ENCODE measurements at regions not wholly inside any gene's neighbourhood (a gene's known extent, or its start where the extent isn't known, plus 50 kb on each side); places are given as distances from the start of the nearest gene placed in this dataset.

GRCh38 chr1:59243550-59243949 lies 53.3 kb upstream of the FGGY start:
- TF ChIP-seq CTCF (IDR thresholded peaks at IDR 0.05): no peak
- no peak for TF ChIP-seq POLR2A (IDR thresholded peaks at IDR 0.05)

Data from ovary (tissue), 3 donors.